Endometrium (tissue), 2 donors: ENCODE measurements at regions not wholly inside any gene's neighbourhood (a gene's known extent, or its start where the extent isn't known, plus 50 kb on each side); places are given as distances from the start of the nearest gene placed in this dataset.
"Not testable (repeated sequence)": the region's sequence is repeated elsewhere in the genome, so short reads cannot be mapped to it uniquely, and the experiment has no call there.

ENCODE experiments used
- FAIRE-seq: peaks from 2 replicates; lab custom pipeline; 2012; peaks lifted over from hg19 to GRCh38; lab: Jason Lieb, UNC
- donor health status: control.
- donor health status: control.

DNA sequence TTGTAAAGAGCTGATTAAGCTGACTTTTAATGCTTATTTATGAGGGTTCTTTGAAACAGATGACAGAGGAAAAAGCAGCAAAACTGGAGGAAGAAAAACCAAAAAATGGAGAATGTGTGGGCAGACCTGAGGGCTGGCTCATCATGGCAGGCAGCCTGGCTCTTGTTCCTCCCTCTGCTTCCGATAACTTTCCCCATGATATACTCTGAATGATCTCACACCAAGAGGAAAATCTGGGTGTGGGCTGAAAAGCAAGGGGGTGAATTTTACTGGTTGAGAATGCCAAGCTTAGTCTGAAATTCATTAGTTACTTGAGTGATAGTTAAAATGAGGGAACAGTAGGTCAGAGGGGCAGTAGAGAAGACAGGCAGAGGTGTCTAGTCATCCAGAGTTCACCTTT lies 330.1 kb upstream of the PRICKLE1 start:
- no peak for FAIRE-seq

DNA sequence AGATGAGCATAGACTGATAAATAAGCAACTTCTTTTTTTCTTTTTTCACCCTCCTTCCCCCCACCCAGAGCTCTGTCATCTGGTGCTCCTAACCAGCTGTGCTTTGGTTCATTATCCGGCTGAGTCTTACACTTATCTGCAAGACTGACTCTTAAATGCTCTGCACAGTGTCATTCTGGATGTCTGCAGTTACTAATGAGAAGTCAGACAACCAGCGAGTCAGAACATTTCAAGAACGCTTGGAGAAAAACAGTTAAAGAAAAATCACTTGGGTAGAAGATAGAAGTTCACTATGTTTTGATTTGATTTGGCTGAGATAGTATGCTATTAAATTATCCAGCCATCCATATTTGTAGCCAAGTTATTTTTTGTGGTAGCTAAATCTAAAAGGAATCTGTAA lies 328.9 kb upstream of the PRICKLE1 start:
- FAIRE-seq, result no peak

DNA sequence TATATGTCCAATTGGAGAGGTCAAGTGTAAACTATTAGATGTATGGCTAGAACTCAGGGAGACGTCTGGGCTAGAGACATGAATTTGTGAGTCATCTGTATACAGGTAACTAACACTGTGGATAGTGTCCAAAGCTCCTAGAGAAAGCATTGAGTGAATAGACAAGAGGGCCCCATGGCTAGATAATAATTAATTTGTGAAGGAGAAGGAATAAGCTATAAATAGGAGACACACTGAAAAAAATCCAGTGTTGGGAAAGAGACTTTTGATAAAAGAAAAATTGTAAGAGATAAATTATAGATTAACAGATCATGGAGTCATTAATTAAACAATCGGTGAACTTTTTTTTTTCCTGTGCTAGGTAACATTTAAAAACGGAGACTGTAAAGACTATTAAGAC lies 326.6 kb upstream of the PRICKLE1 start:
- peak; percentile 23 for FAIRE-seq

DNA sequence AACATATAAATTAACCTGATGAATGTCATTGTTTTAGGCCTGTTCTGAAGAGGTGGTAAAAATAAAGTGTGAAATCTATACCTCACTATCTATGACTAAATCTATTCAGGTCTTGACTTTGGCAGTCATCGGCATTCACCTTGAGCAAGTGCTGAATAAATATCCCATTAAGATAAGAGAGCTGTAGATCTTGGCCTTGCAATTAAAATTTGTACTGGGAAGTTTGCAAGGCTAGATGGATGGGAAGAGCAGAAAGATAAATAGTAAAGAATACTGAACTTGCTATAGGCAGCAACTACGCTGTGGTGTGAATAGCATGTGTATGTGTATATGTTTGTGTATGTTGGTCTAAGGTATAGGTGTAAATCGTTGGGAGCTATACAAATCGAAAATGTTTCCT lies 325.9 kb upstream of the PRICKLE1 start:
- no peak for FAIRE-seq

DNA sequence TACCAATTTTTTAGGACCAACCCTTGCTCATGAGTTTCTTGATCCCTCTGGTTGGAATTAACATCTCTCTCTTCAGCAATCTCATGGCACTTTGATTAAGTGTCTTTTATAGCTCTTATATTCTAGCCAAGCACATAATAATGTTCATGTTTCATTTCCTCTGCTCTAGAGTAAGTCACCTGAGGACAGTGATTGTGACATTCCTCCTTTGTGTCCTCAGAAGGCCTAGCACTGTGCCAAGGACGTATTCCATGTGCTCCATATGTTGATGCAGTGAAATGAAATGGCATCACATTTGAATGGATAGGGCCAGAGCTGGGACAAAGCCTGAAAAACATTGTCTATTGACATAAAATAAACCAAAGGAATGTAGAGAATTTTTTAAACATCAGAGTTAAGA lies 322.8 kb upstream of the PRICKLE1 start:
- FAIRE-seq, result no peak

DNA sequence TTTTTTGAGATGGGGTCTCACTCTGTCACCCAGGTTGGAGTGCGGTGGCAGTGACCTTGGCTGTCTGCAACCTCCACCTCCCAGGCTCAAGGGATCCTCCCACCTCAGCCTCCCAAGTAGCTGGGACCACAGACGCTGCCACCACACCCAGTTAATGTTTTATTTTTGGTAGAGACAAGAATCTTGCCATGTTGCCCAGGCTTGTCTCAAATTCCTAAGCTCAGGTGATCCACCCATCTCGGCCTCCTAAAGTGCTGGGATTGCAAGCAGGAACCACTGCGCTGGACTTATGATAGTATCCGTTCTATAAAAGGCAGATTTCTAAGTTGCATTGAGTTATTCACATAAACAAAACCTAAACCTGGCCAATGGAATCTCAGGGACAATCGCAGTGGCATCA lies 321.1 kb upstream of the PRICKLE1 start:
- FAIRE-seq, result no peak

DNA sequence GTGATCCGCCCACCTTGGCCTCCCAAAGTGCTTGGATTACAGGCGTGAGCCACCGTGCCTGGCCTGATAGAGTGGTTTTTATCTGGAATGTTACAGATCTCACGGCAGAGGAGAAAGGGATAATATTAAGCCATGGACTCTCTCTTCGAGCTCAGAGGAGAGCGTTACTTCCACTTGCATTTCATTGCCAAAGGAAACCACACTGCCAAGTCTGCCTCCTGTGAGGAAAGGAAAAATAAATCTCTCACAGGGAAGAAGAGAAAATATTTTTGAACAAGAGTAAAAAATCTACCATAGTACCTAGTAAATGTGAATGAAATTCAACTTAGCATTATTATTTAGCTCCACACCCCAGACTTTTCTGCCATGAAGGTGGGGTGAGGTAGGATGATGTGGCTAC lies 319.2 kb upstream of the PRICKLE1 start:
- no peak for FAIRE-seq

DNA sequence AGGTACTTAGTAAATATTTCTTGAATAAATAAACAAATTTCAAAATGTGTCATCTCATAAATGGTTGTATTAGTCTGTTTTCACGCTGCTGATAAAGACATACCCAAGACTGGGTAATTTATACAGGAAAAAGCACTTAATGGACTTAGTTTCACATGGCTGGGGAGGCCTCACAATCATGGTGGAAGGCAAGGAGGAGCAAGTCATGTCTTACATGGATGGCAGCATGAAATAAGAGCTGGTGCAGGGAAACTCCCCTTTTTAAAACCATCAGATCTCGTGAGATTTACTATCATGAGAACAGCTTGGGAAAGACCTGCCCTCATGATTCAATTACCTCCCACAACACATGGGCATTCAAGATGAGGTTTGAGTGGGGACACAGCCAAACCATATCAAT lies 317.3 kb upstream of the PRICKLE1 start:
- not testable (repeated sequence) for FAIRE-seq

DNA sequence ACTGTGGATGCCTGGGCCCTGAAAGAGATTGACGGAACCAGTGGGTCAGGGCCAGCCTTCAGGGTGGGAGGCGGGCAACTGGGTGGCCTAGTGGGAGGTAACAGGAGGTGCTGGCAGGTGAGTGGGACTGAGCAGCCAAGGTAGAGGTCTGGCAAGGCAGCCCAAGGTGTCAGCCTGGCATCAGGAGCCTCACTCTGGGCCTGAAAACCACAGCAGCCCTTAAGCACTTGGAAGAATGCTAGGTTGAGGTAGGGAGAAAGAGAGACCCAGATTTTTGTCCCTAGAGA lies 315.8 kb upstream of the PRICKLE1 start:
- no peak for FAIRE-seq

DNA sequence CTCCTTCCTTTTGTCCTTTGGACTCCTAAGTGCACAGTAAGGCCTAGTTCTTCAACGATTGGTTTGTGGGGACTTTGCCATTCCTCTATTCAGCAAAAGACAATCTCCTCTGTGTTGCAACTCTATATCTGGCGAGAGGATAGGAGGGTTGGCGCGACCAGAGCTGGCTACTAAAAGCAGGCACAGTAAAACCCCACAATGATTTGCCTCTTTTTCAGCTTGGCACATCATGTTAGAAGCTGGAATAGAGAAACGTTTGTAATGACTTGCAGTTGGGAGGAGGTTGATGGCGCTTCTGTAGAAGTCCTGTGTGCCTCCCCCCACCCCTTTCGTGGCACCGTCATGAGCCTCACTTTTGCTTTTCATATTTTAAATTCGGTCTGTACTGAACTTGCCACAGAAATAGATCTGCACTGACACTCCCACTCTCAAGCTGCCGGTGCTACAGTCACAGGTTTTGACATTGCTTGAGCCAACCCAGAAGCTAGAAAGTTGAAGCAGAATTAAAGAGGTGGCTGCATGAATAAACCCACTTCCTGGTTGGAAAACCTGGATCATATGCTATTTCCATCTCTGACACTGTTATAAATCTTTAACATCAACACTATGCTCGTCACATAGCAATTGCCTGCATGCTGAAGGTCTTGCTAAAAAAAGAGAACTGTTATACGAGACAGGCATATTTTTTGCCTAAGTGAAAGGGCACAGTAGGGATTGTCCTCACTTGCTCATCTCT lies 315.3 kb upstream of the PRICKLE1 start:
- no peak for FAIRE-seq

DNA sequence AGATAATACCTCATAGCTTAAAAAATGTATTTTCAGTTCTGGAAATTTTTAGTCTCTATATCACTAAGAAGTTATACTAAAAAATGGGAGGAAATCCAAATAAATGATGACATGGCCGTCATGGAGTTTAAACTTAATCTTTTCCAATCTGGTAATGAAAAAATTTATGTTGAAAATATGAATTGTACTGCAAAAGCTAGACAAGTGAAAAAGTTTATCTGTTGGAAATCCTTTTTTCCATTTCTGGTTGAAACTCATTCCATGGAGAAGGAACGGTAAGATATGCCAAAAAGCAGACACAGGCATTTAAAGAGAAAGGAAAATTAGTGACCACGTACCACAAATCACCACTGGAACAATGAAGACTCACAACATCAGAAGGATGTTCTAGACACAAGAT lies 314.2 kb upstream of the PRICKLE1 start:
- no peak for FAIRE-seq

DNA sequence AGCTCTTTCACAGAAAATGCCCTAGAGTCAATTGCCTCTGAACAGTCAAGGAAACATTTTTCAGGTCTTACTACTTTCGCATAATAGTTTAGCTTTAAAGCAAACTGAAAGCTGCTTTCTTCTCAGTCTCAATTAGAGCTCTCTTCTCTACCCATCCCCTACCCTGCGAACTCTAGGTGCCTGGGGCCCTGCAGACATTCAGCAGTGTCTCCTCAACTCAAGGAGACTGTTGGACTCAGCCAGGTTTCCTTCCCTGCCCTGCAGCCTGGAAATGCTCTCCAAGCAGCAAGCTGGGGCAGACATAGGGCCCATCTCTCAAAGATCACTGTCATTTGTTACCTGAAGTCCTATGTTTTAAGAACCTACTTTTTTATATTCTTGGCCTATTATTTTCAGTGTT lies 312.5 kb upstream of the PRICKLE1 start:
- FAIRE-seq, result no peak

DNA sequence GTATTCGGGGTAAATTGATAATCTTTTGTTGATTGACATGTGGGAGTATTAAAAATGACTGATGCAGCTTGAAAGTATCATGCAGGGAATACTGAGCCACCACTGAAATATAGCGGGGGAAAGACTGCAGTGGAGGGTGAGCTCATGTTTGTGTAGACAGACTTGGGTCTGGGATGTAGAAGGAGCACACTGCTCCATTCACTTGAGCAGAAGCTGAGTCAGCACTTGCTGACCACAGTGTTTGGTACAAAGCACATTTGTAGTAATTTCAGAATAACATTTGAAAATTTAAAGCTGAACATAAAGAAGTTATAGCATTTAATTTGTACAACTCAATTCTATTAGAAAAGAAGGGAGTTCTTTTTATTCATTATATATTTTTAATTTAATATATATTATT lies 304.3 kb upstream of the PRICKLE1 start:
- FAIRE-seq, result no peak

DNA sequence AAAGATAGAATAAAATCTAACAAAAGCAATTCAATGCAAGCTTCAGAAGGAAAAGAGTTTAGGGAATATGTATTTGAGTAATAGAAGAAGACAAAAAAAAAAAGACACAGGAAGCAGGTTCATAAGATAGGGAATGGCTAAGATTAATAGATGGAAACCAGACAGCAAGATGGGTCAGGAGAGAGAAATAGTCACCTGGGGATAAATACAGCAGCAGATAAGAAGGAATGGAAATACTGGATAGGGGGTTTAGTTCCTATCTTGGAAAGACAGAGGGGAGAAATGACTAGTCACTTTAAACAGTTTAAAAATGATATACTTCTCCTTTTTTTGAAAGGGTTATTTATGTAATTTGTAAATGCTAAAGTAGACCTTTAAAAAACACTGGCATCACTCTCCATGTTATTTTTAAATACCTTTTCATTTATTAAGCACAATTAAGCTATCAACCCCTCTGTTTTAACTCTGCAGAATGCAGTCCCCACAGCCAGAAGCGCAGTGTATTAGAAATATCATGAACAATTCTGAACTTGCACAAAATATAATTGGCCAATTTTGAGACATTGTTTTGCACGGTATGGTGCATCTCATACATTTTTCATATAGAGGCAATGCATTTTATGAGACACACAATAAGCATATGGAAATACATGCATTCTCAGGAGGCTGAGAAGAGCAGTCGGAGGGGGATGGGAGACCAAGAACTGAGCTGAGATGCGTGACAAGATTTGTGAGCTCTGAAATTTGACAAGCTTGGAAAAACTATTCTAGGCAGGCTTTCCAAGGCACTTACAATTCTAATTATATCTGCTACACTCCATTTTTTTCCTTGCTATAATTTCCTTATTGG lies 303.4 kb upstream of the PRICKLE1 start:
- FAIRE-seq, result no peak

DNA sequence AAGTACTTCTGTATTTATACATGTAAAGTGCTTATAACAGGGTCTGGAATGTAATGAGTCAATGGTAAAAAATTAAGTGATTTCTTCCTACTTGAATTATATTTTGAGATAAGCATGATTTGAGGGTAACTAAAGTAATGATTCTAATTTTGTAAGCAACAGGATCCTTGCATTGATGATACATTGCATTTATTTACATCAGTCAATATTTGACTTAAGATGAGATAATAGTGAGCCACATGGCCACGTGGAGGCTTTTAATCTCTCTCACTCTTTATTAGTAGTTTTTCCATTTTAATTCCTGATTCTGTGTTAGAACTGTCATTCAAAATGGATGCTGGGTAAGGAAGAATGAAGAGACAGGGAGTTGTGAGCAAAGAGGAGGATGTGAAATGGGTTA lies 298.1 kb upstream of the PRICKLE1 start:
- FAIRE-seq, result no peak

DNA sequence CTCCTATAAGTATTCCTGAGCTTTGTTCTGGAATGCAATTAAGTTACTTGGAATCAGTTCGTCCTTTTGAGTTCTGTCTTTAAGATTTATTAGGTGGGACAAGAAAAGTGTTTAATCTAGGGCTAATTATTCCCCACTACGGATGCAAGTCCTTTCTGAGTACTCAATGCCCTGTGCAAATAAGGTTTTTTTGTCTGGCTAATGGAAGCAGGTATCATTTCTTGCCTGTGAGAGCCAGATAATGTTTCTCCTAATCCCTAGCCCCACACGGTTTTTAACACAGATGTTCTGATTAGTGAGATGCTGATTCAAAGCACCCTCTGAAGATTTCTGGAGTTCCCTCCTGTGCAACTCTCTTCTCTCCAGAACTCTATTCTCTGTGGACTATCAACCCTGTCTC lies 296.6 kb upstream of the PRICKLE1 start:
- no peak for FAIRE-seq

DNA sequence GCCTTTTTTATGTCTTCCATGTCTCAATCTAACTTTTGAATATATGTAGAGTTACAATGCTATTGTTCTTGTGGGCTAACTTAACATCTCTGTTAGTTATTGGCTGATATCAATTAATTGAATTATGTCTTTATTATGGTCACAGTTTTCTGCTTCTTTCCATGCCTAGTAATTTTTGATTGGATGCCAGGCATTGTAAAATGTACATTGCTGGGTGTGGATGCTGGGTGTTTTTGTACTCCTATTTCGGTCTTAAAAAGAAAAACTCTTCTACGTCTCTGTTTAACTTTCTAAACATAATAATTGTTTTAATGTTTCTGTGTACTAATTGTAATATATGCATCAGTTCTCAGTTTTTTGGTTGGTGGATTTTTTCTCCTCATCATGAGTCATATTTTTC lies 296.1 kb upstream of the PRICKLE1 start:
- no peak for FAIRE-seq

DNA sequence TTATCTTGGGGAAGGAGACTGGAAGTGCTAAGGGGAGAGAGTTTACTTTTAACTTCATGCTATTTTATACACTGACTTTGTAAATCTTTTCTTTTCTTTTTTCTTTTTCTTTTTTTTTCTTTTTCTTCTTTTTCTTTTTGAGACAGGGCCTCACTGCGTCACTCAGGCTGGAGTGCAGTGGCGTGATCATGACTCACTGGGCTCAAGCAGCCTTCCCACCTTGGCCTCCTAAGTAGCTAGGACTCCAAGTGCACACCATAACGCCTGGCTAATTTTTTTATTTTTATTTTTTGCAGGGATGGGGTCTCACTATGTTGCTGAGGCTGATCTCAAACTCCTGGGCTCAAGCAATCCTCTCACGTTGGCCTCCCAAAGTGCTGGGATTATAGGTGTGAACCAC lies 294.6 kb upstream of the PRICKLE1 start:
- no peak for FAIRE-seq

DNA sequence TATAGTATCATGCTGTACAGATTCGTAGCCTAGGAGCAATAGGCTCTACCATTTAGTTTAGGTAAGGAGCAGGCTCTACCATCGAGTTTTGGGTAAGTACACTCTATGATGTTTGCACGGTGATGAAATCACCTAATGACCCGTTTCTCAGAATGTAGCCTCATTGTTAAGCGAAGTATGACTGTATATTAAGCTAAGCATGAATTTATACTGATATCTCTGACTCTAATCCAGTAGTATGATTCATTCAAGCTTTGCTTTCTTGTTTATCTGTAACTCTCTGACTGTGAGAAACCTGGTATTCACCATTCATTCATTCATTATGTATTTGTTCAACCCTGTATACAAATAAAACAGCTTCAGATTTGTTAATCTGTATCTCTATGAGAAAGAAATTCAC lies 283.9 kb upstream of the PRICKLE1 start:
- no peak for FAIRE-seq

DNA sequence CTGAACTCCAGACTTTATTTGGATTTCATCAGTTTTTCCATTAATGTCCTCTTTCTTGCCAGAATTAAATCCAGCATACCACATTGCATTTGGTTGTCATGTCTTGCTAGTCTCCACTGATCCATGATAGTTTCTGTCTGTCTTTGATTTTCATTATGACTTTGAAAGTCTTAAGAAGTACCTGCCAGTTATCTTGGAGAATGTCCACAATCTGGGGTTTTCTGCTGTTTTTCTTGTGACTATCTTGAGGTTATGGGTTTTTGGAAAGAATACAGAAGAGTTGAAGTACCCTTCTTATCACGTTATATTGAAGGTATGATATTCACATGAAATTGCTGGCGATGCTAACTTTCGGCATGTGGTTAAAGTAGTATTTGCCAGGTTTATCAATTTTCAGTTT lies 282.3 kb upstream of the PRICKLE1 start:
- no peak for FAIRE-seq

DNA sequence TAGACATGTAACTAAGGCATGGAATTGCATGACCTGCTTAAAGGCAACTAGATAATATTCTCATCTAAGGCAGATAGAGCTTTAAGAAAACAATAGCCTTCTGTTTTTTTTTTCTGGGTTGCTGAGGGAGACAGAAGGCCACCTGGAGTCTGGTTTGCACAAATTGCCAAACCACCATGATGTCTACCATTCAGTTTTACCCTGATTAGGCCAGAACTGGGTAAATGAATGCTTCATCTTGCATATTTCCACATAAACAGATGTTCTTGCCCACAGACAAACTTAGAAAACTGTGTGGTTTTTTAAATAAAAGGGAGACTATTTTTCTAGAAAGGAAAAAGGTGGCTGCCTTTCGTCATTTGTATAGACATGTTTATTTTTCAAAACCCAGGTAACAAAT lies 278.7 kb upstream of the PRICKLE1 start:
- FAIRE-seq, result no peak

DNA sequence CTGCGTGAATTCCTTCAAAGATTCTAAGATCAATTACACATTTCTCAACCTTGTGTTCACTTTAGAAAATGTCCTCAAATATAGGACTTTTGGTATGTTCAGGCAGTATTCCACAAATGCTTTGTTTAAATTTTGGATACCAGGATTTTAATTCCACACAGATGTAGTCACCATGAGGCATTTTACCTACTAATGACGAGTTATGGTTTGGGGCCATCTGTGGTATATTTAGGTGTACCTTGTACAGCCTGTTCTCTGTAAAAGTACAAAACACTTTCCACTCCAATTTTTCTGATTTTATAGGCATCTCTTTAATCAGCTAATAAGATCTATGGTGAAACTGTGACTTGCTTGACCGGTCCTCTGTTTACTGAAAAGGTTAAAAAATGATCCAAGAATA lies 275.7 kb upstream of the PRICKLE1 start:
- FAIRE-seq, result no peak

DNA sequence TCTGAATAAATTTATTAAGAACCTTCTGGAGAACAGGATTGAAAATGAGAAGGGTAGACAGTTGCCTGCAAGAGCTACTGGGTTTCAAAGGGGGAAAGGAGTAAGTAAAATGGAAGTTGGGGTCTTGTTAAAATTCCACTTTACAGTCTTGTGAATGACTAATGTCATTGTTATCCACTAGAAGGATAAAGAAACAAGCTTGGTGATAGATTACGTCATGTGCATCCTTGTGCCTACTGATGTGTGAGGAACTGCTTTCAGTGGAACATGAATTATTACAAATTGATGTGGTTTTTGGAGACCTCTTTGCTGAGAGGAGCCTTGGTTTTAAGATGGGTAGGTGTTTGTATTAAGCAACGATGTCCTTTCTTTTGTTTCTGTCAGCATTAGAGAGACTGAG lies 272.5 kb upstream of the PRICKLE1 start:
- FAIRE-seq, result no peak

DNA sequence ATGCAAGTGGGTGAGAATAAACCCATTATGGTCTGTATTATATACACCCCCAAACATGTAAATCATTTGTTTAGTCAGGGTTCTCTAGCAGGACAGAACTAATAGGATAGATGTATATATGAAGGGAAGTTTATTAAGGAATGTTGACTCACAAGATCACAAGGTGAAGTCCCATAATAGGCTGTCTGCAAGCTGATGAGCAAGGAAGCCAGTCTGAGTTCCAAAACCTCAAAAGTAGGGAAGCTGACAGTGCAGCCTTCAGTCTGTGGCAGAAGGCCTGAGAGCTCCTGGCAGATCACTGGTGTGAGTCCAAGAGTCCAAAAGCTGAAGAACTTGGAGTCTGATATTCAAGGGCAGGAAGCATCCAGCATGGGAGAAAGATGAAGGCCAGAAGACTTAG lies 270.8 kb upstream of the PRICKLE1 start:
- FAIRE-seq, result not testable (repeated sequence)
